ENCODE measurements at regions not wholly inside any gene's neighbourhood (a gene's known extent, or its start where the extent isn't known, plus 50 kb on each side); places are given as distances from the start of the nearest gene placed in this dataset.

GRCh38 chr1:65658122-65658521 lies 134.6 kb upstream of the PDE4B start:
- intact Hi-C loops (cut with DNase I) = no loop called here
- DNase-seq = no peak

- intact Hi-C loops (cut with DNase I) = no loop called here
- no peak for DNase-seq
These were observed 124.3 kb upstream of the PDE4B start for GRCh38 chr1:65668368-65668767.

- DNase-seq = no peak
- intact Hi-C loops (cut with DNase I) = no loop called here
These were observed 122.2 kb upstream of the PDE4B start for GRCh38 chr1:65670518-65670917.

GRCh38 chr1:65674522-65674921 lies 118.2 kb upstream of the PDE4B start:
- no peak for DNase-seq
- intact Hi-C loops (cut with DNase I) = no loop called here

GRCh38 chr1:65679773-65680172 lies 112.9 kb upstream of the PDE4B start:
- intact Hi-C loops (cut with DNase I) = loop anchor here (10.0 kb wide), 1 partner anchor 275 kb away; no protein-coding TSS in a partner anchor
- DNase-seq = no peak

- no peak for DNase-seq
- intact Hi-C loops (cut with DNase I) = loop anchor here (10.0 kb wide), 1 partner anchor 274 kb away; no protein-coding TSS in a partner anchor
These were observed 111.6 kb upstream of the PDE4B start for GRCh38 chr1:65681096-65681495.

GRCh38 chr1:65687428-65688214 lies 105.1 kb upstream of the PDE4B start:
- intact Hi-C loops (cut with DNase I) = loop anchor here (1.0 to 10.0 kb wide), 4 partner anchors 256 to 760 kb away; no protein-coding TSS in a partner anchor

GRCh38 chr1:65688215-65688566 lies 104.5 kb upstream of the PDE4B start:
- intact Hi-C loops (cut with DNase I) = loop anchor here (5.0 to 10.0 kb wide), 3 partner anchors 267 to 759 kb away; no protein-coding TSS in a partner anchor
- no peak for DNase-seq

More at GRCh38 chr1:65687428-65688214, 105.1 kb upstream of the PDE4B start:
- peak; percentile 55 to 98 (median 90) for DNase-seq

- DNase-seq = no peak
These were observed 103.8 kb upstream of the PDE4B start for GRCh38 chr1:65688848-65689247.

GRCh38 chr1:65691152-65691900 lies 101.4 kb upstream of the PDE4B start:
- intact Hi-C loops (cut with DNase I) = no loop called here
- peak in 9 of 10 donors; percentile 21 to 94 (median 53) for DNase-seq

More at GRCh38 chr1:65688848-65689247, 103.8 kb upstream of the PDE4B start:
- intact Hi-C loops (cut with DNase I) = loop anchor here (1.0 to 10.0 kb wide), 4 partner anchors 266 to 758 kb away; no protein-coding TSS in a partner anchor

- intact Hi-C loops (cut with DNase I) = no loop called here
- DNase-seq = no peak
These were observed 100.7 kb upstream of the PDE4B start for GRCh38 chr1:65691972-65692371.

GRCh38 chr1:65694126-65694525 lies 98.6 kb upstream of the PDE4B start:
- intact Hi-C loops (cut with DNase I) = no loop called here
- no peak for DNase-seq

- no peak for DNase-seq
- intact Hi-C loops (cut with DNase I) = no loop called here
These were observed 97.8 kb upstream of the PDE4B start for GRCh38 chr1:65694933-65695332.

GRCh38 chr1:65698590-65698989 lies 94.1 kb upstream of the PDE4B start:
- DNase-seq = no peak
- intact Hi-C loops (cut with DNase I) = no loop called here

GRCh38 chr1:65703853-65704252 lies 88.8 kb upstream of the PDE4B start:
- intact Hi-C loops (cut with DNase I) = no loop called here
- DNase-seq = no peak

- intact Hi-C loops (cut with DNase I) = no loop called here
- no peak for DNase-seq
These were observed 88.4 kb upstream of the PDE4B start for GRCh38 chr1:65704318-65704717.

- no peak for DNase-seq
- intact Hi-C loops (cut with DNase I) = no loop called here
These were observed 74.8 kb upstream of the PDE4B start for GRCh38 chr1:65717815-65718454.

GRCh38 chr1:65719391-65719790 lies 73.3 kb upstream of the PDE4B start:
- DNase-seq = no peak
- intact Hi-C loops (cut with DNase I) = no loop called here

- no peak for DNase-seq
- intact Hi-C loops (cut with DNase I) = no loop called here
These were observed 70.2 kb upstream of the PDE4B start for GRCh38 chr1:65722461-65722860.

GRCh38 chr1:65724151-65724550 lies 68.5 kb upstream of the PDE4B start:
- no peak for DNase-seq
- intact Hi-C loops (cut with DNase I) = no loop called here

GRCh38 chr1:65725064-65725463 lies 67.6 kb upstream of the PDE4B start:
- DNase-seq = no peak
- intact Hi-C loops (cut with DNase I) = no loop called here

All from posterior cingulate gyrus (tissue), 11 donors.